GM12878 (cell line): ENCODE measurements at regions not wholly inside any gene's neighbourhood (a gene's known extent, or its start where the extent isn't known, plus 50 kb on each side); places are given as distances from the start of the nearest gene placed in this dataset.

Experiments
- ATAC-seq: fragments of 200-7000 bp; cut with Tn5 transposase; 3 replicates; pipeline ENCODE4 v1.9.1; 2020; ENCODE audit warnings: mild to moderate bottlenecking, moderate library complexity
- BruUV-seq: library from RNA; stranded (reverse); fragments of 400-500 nt; replicated peaks from 2 replicates; lab custom pipeline; 2021; lab: Mats Ljungman, UMichigan
- CTCF ChIA-PET: fragments of 300-600 bp; sonication (Branson Sonifier 250); formaldehyde crosslinking; extraction: SDS; loops from one replicate; lab custom pipeline; 2021; ENCODE audit warnings: inconsistent platforms; lab: Yijun Ruan, JAX
- POLR2A ChIA-PET: fragments of 350-600 bp; formaldehyde crosslinking; extraction: SDS; loops from one replicate; lab custom pipeline; 2021; ENCODE audit warnings: inconsistent platforms; lab: Charles Lee
- RAD21 ChIA-PET: fragments of 300-600 bp; sonication (Branson Sonifier 250); formaldehyde crosslinking; loops from one replicate; lab custom pipeline; 2023; ENCODE audit warnings: antibody characterized with exemption; ENCODE audit not compliant: unreplicated experiment; lab: Charles Lee
- SMC1A ChIA-PET: fragments of 300-600 bp; sonication (Branson Sonifier 250); formaldehyde crosslinking; loops from one replicate; lab custom pipeline; 2023; ENCODE audit not compliant: unreplicated experiment, uncharacterized antibody; lab: Charles Lee
- DNase-seq: peaks from one replicate; pipeline ENCODE4 v3.0.0-alpha.2; 2011; ENCODE audit warnings: low read depth, low spot score
- FAIRE-seq: peaks from 3 replicates; lab custom pipeline; 2011; peaks lifted over from hg19 to GRCh38; lab: Jason Lieb, UNC
- H2AFZ ChIP-seq: 2 replicates; pipeline ENCODE4 v1.6.0; 2011; ENCODE audit warnings: low read depth, low read length, control low read depth; ENCODE audit not compliant: control insufficient read depth
- H3K27ac ChIP-seq: 2 replicates; pipeline ENCODE4 v1.5.1; 2011; ENCODE audit warnings: control low read depth; ENCODE audit not compliant: control insufficient read depth, insufficient read depth
- H3K27me3 ChIP-seq, 2 experiments: replicated peaks in 1 of 2; 2 replicates each; pipeline versions ENCODE4 v1.6.0 to v1.6.1; 2011; ENCODE audit warnings: low read length in 1 of 2; ENCODE audit not compliant: control insufficient read depth in 2 of 2, insufficient read depth in 2 of 2
- H3K36me3 ChIP-seq, 2 experiments: 2 replicates each; pipeline ENCODE4 v1.5.1; 2011; ENCODE audit warnings: low read length in 1 of 2; ENCODE audit not compliant: control insufficient read depth in 2 of 2, insufficient read depth in 2 of 2
- H3K4me1 ChIP-seq: 2 replicates; pipeline ENCODE4 v1.6.1; 2011; ENCODE audit warnings: mild to moderate bottlenecking, low read length, moderate library complexity, mixed read lengths; ENCODE audit not compliant: control insufficient read depth, insufficient read depth
- H3K4me2 ChIP-seq: 2 replicates; pipeline ENCODE4 v1.6.0; 2011; ENCODE audit warnings: control low read depth; ENCODE audit not compliant: control insufficient read depth, insufficient read depth
- H3K4me3 ChIP-seq: fragments of 200-600 bp; sonication (generic); 2 replicates; pipeline ENCODE4 v1.5.1; 2016
- H3K79me2 ChIP-seq: 2 replicates; pipeline ENCODE4 v1.6.0; 2011; ENCODE audit warnings: low read length; ENCODE audit not compliant: control insufficient read depth, insufficient read depth
- H3K9ac ChIP-seq: 2 replicates; pipeline ENCODE4 v1.8.0; 2011; ENCODE audit warnings: low read length, control low read depth, mixed read lengths; ENCODE audit not compliant: control insufficient read depth, insufficient read depth
- H3K9me3 ChIP-seq: replicated peaks from 3 replicates; pipeline ENCODE4 v1.5.1; 2011; ENCODE audit warnings: mild to moderate bottlenecking, low read length; ENCODE audit not compliant: control insufficient read depth, insufficient read depth
- H4K20me1 ChIP-seq: 2 replicates; pipeline ENCODE4 v1.6.0; 2011; ENCODE audit not compliant: control insufficient read depth, insufficient read depth
- ATF7 ChIP-seq: fragments of 450-650 bp; IDR thresholded peaks from 2 replicates; pipeline ENCODE4 v1.6.1; 2016; ENCODE audit warnings: low read depth, mild to moderate bottlenecking
- CBX3 ChIP-seq: fragments of 200-600 bp; sonication (generic); IDR thresholded peaks from 2 replicates; pipeline ENCODE4 v1.6.1; 2016; ENCODE audit warnings: low read depth, borderline replicate concordance
- CHD4 ChIP-seq: fragments of 200-600 bp; sonication (generic); IDR thresholded peaks from 2 replicates; pipeline ENCODE4 v1.6.1; 2016; ENCODE audit warnings: mild to moderate bottlenecking
- KLF5 ChIP-seq: fragments of 450-650 bp; IDR thresholded peaks from 2 replicates; pipeline ENCODE4 v1.6.1; 2014; ENCODE audit warnings: mild to moderate bottlenecking; ENCODE audit not compliant: partially characterized antibody
- LARP7 ChIP-seq: fragments of 450-650 bp; IDR thresholded peaks from 2 replicates; pipeline ENCODE4 v1.6.1; 2017; ENCODE audit warnings: mild to moderate bottlenecking
- POU2F2 ChIP-seq: IDR thresholded peaks from 3 replicates; pipeline ENCODE4 v1.6.1; 2011; ENCODE audit warnings: low read depth, mild to moderate bottlenecking, low read length, borderline replicate concordance
- RB1 ChIP-seq: fragments of 450-650 bp; formaldehyde crosslinking; IDR thresholded peaks from 2 replicates; pipeline ENCODE4 v1.6.1; 2017; ENCODE audit warnings: mild to moderate bottlenecking, borderline replicate concordance
- RELA ChIP-seq: fragments of 450-650 bp; IDR thresholded peaks from 2 replicates; pipeline ENCODE4 v1.8.0; 2014; ENCODE audit warnings: borderline replicate concordance; ENCODE audit not compliant: partially characterized antibody
- RFX5 ChIP-seq: IDR thresholded peaks from 2 replicates; pipeline ENCODE4 v1.6.1; 2011; ENCODE audit warnings: low read depth, low read length, improper control_type of control experiment
- STAT1 ChIP-seq: fragments of 450-650 bp; conservative IDR thresholded peaks from 2 replicates; pipeline ENCODE4 v1.6.1; 2014; ENCODE audit warnings: antibody characterized with exemption, mild to moderate bottlenecking
- SUPT20H ChIP-seq: IDR thresholded peaks from 2 replicates; pipeline ENCODE4 v1.6.1; 2011; ENCODE audit warnings: low read depth, mild to moderate bottlenecking, low read length, moderate library complexity, borderline replicate concordance; ENCODE audit not compliant: control insufficient read depth
- TAF1 ChIP-seq: IDR thresholded peaks from 2 replicates; pipeline ENCODE4 v1.6.1; 2011; ENCODE audit warnings: mild to moderate bottlenecking, low read depth, low read length, borderline replicate concordance
- ZNF207 ChIP-seq: fragments of 450-650 bp; IDR thresholded peaks from 2 replicates; pipeline ENCODE4 v1.6.1; 2014; ENCODE audit warnings: antibody characterized with exemption, mild to moderate bottlenecking, borderline replicate concordance
- ZNF217 ChIP-seq: fragments of 450-650 bp; IDR thresholded peaks from 2 replicates; pipeline ENCODE4 v1.6.1; 2017; ENCODE audit warnings: antibody characterized with exemption, mild to moderate bottlenecking
- WGBS: methylation state at CpG from one replicate; pipeline ENCODE4 v1.1.6; 2016; ENCODE audit warnings: low lambda C conversion rate; ENCODE audit not compliant: insufficient replicate concordance, insufficient coverage; ENCODE audit errors: missing lambda C conversion rate; 5-methylcytosine and 5-hydroxymethylcytosine counted together
- in situ Hi-C: fragments of 300-500 bp; cut with MboI; formaldehyde crosslinking; loops from 9 replicates; pipeline ENCODE4 v1.14.3; 2018; ENCODE audit warnings: mixed read lengths
- intact Hi-C: fragments of 100-400 bp; cut with micrococcal nuclease; formaldehyde crosslinking; loops from one replicate; pipeline ENCODE4 v1.14.2; 2022; ENCODE audit not compliant: unreplicated experiment
- TF ChIP-seq, protein P1 (sequence below): IDR thresholded peaks from 2 replicates; pipeline ENCODE4 v1.6.1; 2012; ENCODE audit warnings: low read length, inconsistent platforms
- TF ChIP-seq, protein P2 (sequence below): fragments of 450-650 bp; IDR thresholded peaks from 2 replicates; pipeline ENCODE4 v1.6.1; 2017; ENCODE audit warnings: antibody characterized with exemption, mild to moderate bottlenecking, moderate library complexity
- TF ChIP-seq, protein P3 (sequence below): IDR thresholded peaks from 2 replicates; pipeline ENCODE4 v1.6.1; 2011; ENCODE audit warnings: borderline replicate concordance, low read depth, mild to moderate bottlenecking, moderate library complexity, mixed read lengths, low read length; ENCODE audit not compliant: insufficient read depth; ENCODE audit errors: extremely low read length

DNA sequence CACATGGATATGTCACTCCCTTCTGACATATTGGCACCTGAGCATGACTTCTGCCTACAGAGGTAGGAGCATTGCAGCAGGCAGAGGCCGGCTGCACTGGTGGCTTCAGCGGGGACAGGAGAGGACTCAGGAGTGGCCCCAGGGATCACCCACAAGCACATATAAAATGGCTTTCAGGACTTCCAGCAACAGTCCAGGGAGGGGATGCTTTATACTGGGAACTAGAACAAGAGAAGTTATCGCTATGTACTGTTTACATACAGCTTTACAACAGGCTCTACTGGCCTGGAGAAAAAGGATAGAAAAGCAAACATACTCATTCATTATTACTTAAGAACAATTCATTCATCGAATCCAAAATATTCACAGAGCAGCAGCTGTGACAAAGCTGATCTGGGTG lies 337.8 kb downstream of the THBS2 start (continued):
- TF ChIP-seq, protein P1, sequence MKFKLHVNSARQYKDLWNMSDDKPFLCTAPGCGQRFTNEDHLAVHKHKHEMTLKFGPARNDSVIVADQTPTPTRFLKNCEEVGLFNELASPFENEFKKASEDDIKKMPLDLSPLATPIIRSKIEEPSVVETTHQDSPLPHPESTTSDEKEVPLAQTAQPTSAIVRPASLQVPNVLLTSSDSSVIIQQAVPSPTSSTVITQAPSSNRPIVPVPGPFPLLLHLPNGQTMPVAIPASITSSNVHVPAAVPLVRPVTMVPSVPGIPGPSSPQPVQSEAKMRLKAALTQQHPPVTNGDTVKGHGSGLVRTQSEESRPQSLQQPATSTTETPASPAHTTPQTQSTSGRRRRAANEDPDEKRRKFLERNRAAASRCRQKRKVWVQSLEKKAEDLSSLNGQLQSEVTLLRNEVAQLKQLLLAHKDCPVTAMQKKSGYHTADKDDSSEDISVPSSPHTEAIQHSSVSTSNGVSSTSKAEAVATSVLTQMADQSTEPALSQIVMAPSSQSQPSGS: no peak
- TF ChIP-seq KLF5: no peak
- TF ChIP-seq, all 136 proteins: peak for 0

DNA sequence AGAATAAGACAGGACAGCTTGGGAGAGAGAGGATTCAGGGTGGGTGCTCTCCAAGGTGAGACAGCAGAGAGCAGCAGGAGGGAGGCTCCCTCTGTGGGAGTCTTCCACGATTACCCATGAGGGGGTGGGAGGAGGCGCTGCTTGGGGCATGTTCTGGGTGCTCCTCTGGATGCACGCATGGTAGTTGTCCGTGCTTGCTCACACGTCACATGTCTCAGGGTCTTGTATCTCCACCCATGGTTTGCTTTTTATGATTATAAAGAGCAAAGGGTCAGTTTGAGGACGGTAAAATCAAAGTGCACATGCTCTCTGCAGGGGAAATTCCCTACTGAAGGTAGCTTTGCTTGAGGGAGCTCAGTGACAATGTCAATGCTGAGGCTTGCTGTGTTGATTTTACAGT lies 338.4 kb downstream of the THBS2 start:
- no peak overlapping the region for H2AFZ ChIP-seq
- intact Hi-C loops (no loop called here), in situ Hi-C loops (no loop called here)
- H3K36me3 ChIP-seq: no peaks in the 10 kb centered on the region
- FAIRE-seq: no peak
- no peak for ATAC-seq
- no peak overlapping the region for H3K27ac ChIP-seq
- 40% methylated on average over 6 of the region's 6 CpGs for WGBS
- CTCF ChIA-PET: no interaction called here
- no peaks in the 10 kb centered on the region for H3K4me1 ChIP-seq
- RAD21 ChIA-PET: no interaction called here
- H3K79me2 ChIP-seq: no peaks in the 10 kb centered on the region
- BruUV-seq: no TSS peak
- H3K9me3 ChIP-seq: no peaks in the 10 kb centered on the region
- H3K4me3 ChIP-seq: no peak overlapping the region
- H4K20me1 ChIP-seq: no peaks in the 10 kb centered on the region
- no peaks in the 10 kb centered on the region for H3K27me3 ChIP-seq
- H3K4me2 ChIP-seq: no peak overlapping the region
- POLR2A ChIA-PET: no interaction called here
- no peak for DNase-seq
- TF ChIP-seq SUPT20H: no peak
- TF ChIP-seq RFX5: no peak
- TF ChIP-seq, protein P2, sequence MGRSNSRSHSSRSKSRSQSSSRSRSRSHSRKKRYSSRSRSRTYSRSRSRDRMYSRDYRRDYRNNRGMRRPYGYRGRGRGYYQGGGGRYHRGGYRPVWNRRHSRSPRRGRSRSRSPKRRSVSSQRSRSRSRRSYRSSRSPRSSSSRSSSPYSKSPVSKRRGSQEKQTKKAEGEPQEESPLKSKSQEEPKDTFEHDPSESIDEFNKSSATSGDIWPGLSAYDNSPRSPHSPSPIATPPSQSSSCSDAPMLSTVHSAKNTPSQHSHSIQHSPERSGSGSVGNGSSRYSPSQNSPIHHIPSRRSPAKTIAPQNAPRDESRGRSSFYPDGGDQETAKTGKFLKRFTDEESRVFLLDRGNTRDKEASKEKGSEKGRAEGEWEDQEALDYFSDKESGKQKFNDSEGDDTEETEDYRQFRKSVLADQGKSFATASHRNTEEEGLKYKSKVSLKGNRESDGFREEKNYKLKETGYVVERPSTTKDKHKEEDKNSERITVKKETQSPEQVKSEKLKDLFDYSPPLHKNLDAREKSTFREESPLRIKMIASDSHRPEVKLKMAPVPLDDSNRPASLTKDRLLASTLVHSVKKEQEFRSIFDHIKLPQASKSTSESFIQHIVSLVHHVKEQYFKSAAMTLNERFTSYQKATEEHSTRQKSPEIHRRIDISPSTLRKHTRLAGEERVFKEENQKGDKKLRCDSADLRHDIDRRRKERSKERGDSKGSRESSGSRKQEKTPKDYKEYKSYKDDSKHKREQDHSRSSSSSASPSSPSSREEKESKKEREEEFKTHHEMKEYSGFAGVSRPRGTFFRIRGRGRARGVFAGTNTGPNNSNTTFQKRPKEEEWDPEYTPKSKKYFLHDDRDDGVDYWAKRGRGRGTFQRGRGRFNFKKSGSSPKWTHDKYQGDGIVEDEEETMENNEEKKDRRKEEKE: no peak
- TF ChIP-seq CHD4: no peak
- no peak for TF ChIP-seq POU2F2
- TF ChIP-seq LARP7: no peak
- TF ChIP-seq ZNF217: no peak
- TF ChIP-seq CBX3: no peak
- TF ChIP-seq TAF1: no peak
- no peak for TF ChIP-seq ZNF207
- TF ChIP-seq ATF7: no peak
- no peak for TF ChIP-seq RELA
- TF ChIP-seq, protein P3, sequence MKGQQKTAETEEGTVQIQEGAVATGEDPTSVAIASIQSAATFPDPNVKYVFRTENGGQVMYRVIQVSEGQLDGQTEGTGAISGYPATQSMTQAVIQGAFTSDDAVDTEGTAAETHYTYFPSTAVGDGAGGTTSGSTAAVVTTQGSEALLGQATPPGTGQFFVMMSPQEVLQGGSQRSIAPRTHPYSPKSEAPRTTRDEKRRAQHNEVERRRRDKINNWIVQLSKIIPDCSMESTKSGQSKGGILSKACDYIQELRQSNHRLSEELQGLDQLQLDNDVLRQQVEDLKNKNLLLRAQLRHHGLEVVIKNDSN: no peak
- TF ChIP-seq RB1: no peak
- TF ChIP-seq STAT1: no peak
- TF ChIP-seq, all 136 proteins: peak for 0
- SMC1A ChIA-PET: no interaction called here
- no peak overlapping the region for H3K9ac ChIP-seq
